ENCODE measurements at regions not wholly inside any gene's neighbourhood (a gene's known extent, or its start where the extent isn't known, plus 50 kb on each side); places are given as distances from the start of the nearest gene placed in this dataset.
A peak's percentile ranks its signal among the peaks of the same experiment; 100 is the strongest.

DNA sequence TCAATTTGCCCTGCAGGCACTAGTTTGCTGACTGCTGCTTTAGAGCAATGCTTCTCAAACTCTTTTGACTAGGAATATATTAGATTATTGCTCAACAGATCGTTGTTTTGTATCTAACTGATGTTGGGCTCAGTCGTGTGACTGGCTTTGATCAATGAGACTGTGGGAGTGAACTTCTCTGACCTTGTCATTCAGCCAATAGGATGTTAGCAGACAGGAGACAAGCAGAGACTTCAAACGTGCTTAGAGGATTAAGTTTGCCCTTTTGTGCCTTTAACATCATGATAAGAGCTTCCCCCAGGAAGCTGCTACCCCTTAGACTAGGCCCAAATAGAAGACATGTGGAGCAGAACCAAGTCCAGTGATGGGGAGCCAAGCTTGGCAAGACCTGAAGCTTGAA lies 76.7 kb upstream of the ELK3 start (continued):
- TF ChIP-seq, protein P1, sequence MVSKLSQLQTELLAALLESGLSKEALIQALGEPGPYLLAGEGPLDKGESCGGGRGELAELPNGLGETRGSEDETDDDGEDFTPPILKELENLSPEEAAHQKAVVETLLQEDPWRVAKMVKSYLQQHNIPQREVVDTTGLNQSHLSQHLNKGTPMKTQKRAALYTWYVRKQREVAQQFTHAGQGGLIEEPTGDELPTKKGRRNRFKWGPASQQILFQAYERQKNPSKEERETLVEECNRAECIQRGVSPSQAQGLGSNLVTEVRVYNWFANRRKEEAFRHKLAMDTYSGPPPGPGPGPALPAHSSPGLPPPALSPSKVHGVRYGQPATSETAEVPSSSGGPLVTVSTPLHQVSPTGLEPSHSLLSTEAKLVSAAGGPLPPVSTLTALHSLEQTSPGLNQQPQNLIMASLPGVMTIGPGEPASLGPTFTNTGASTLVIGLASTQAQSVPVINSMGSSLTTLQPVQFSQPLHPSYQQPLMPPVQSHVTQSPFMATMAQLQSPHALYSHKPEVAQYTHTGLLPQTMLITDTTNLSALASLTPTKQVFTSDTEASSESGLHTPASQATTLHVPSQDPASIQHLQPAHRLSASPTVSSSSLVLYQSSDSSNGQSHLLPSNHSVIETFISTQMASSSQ (IDR thresholded peaks at IDR 0.05; ENCODE audit: low read depth), result no peak; the same call in 1 of the 2 replicates
- TF ChIP-seq, protein P1 (CRISPR knock-in tag; IDR thresholded peaks at IDR 0.05; ENCODE audit: borderline replicate concordance), result peak; percentile 66; the same call in 1 of the 2 replicates
- peak; percentile 23 for TF ChIP-seq SKI (IDR thresholded peaks at IDR 0.05; ENCODE audit: partially characterized antibody)
- peak; percentile 80 for TF ChIP-seq NCOA2 (CRISPR knock-in tag; IDR thresholded peaks at IDR 0.05)
- TF ChIP-seq MEIS1 (CRISPR knock-in tag; IDR thresholded peaks at IDR 0.05; ENCODE audit: borderline replicate concordance), result no peak
- TF ChIP-seq FOXO1 (CRISPR knock-in tag; IDR thresholded peaks at IDR 0.05), result 0 out of 2 replicates have a peak, but pooled peaks have one; percentile 39
- peak; percentile 11; the same call in 1 of the 2 replicates for TF ChIP-seq HNF4G (IDR thresholded peaks at IDR 0.05; ENCODE audit: borderline replicate concordance, low read depth, low read length)
- no peak for TF ChIP-seq HNF4G (CRISPR knock-in tag; IDR thresholded peaks at IDR 0.05; ENCODE audit: borderline replicate concordance, low read depth)
- no peak for TF ChIP-seq ZBTB1 (CRISPR knock-in tag; IDR thresholded peaks at IDR 0.05; ENCODE audit: borderline replicate concordance)
- TF ChIP-seq, protein P2, sequence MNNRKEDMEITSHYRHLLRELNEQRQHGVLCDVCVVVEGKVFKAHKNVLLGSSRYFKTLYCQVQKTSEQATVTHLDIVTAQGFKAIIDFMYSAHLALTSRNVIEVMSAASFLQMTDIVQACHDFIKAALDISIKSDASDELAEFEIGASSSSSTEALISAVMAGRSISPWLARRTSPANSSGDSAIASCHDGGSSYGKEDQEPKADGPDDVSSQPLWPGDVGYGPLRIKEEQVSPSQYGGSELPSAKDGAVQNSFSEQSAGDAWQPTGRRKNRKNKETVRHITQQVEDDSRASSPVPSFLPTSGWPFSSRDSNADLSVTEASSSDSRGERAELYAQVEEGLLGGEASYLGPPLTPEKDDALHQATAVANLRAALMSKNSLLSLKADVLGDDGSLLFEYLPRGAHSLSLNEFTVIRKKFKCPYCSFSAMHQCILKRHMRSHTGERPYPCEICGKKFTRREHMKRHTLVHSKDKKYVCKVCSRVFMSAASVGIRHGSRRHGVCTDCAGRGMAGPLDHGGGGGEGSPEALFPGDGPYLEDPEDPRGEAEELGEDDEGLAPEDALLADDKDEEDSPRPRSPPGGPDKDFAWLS (CRISPR knock-in tag; IDR thresholded peaks at IDR 0.05; ENCODE audit: borderline replicate concordance), result no peak
- TF ChIP-seq ZFX (CRISPR knock-in tag; IDR thresholded peaks at IDR 0.05; ENCODE audit: low read depth), result 0 out of 2 replicates have a peak, but pooled peaks have one; percentile 51
- TF ChIP-seq SMAD9 (CRISPR knock-in tag; IDR thresholded peaks at IDR 0.05), result no peak
- peak; percentile 79 for TF ChIP-seq BHLHE40 (IDR thresholded peaks at IDR 0.05; ENCODE audit: low read length)
- no peak for TF ChIP-seq ZNF235 (CRISPR knock-in tag; IDR thresholded peaks at IDR 0.05; ENCODE audit: borderline replicate concordance)
- no peak for TF ChIP-seq HOXA5 (CRISPR knock-in tag; IDR thresholded peaks at IDR 0.05)
- TF ChIP-seq, protein P3, sequence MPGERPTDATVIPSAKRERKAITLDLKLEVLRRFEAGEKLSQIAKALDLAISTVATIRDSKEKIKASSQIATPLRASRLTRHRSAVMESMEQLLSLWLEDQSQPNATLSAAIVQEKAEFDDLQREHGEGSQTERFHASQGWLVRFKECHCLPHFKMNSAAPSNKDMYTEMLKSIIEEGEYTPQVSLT (CRISPR knock-in tag; IDR thresholded peaks at IDR 0.05; ENCODE audit: borderline replicate concordance, low read depth), result no peak
- no peak for TF ChIP-seq SNAPC2 (CRISPR knock-in tag; IDR thresholded peaks at IDR 0.05)
- TF ChIP-seq KAT2B (IDR thresholded peaks at IDR 0.05; ENCODE audit: borderline replicate concordance, low read depth, low read length), result no peak
- no peak for TF ChIP-seq FOXA1 (IDR thresholded peaks at IDR 0.05)
- TF ChIP-seq FOXA1 (CRISPR knock-in tag; IDR thresholded peaks at IDR 0.05), result peak; percentile 25; the same call in 1 of the 2 replicates
- TF ChIP-seq PCBP2 (optimal IDR thresholded peaks at IDR 0.05; ENCODE audit: low read depth, low read length, poor library complexity, severe bottlenecking), result no peak
- TF ChIP-seq NFYB (CRISPR knock-in tag; IDR thresholded peaks at IDR 0.05), result peak; percentile 61
- peak; percentile 60; the same call in 1 of the 2 replicates for TF ChIP-seq ZFY (CRISPR knock-in tag; IDR thresholded peaks at IDR 0.05)
- peak; percentile 18; the same call in 1 of the 2 replicates for TF ChIP-seq ZNF644 (CRISPR knock-in tag; IDR thresholded peaks at IDR 0.05; ENCODE audit: low read depth)
- TF ChIP-seq SOX5 (CRISPR knock-in tag; IDR thresholded peaks at IDR 0.05; ENCODE audit: borderline replicate concordance), result peak; percentile 68; the same call in 1 of the 2 replicates
- TF ChIP-seq, protein P4, sequence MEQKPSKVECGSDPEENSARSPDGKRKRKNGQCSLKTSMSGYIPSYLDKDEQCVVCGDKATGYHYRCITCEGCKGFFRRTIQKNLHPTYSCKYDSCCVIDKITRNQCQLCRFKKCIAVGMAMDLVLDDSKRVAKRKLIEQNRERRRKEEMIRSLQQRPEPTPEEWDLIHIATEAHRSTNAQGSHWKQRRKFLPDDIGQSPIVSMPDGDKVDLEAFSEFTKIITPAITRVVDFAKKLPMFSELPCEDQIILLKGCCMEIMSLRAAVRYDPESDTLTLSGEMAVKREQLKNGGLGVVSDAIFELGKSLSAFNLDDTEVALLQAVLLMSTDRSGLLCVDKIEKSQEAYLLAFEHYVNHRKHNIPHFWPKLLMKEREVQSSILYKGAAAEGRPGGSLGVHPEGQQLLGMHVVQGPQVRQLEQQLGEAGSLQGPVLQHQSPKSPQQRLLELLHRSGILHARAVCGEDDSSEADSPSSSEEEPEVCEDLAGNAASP (CRISPR knock-in tag; IDR thresholded peaks at IDR 0.05; ENCODE audit: borderline replicate concordance), result peak; percentile 71; the same call in 1 of the 2 replicates

Data from HepG2 (cell line).